ENCODE measurements at regions not wholly inside any gene's neighbourhood (a gene's known extent, or its start where the extent isn't known, plus 50 kb on each side); places are given as distances from the start of the nearest gene placed in this dataset.

GRCh38 chr6:21691685-21692346 lies 98.3 kb downstream of the SOX4 start:
- TF ChIP-seq, protein P1, sequence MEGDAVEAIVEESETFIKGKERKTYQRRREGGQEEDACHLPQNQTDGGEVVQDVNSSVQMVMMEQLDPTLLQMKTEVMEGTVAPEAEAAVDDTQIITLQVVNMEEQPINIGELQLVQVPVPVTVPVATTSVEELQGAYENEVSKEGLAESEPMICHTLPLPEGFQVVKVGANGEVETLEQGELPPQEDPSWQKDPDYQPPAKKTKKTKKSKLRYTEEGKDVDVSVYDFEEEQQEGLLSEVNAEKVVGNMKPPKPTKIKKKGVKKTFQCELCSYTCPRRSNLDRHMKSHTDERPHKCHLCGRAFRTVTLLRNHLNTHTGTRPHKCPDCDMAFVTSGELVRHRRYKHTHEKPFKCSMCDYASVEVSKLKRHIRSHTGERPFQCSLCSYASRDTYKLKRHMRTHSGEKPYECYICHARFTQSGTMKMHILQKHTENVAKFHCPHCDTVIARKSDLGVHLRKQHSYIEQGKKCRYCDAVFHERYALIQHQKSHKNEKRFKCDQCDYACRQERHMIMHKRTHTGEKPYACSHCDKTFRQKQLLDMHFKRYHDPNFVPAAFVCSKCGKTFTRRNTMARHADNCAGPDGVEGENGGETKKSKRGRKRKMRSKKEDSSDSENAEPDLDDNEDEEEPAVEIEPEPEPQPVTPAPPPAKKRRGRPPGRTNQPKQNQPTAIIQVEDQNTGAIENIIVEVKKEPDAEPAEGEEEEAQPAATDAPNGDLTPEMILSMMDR (IDR thresholded peaks at IDR 0.05; ENCODE audit: low read depth, low read length, missing control alignments): no peak
- DNase-seq: no peak
- H3K36me3 ChIP-seq (replicated peaks): no peaks in the 10 kb centered on the region
- H3K4me3 ChIP-seq (ENCODE audit: low read depth, low read length): no peak overlapping the region
- in situ Hi-C loops (cut with HindIII; ENCODE audit: low pct_ligation_motif_present, low sequenced_read_pairs): no loop called here
- no peaks in the 10 kb centered on the region for H3K27me3 ChIP-seq (replicated peaks)
- no peak overlapping the region for H3K27ac ChIP-seq

GRCh38 chr6:21692721-21693120 lies 99.2 kb downstream of the SOX4 start:
- Histone ChIP-seq H3K4me3 (ENCODE audit: low read depth, low read length) (no peak overlapping the region), H3K27ac (no peak overlapping the region), H3K36me3 (replicated peaks) (no peaks in the 10 kb centered on the region), H3K27me3 (replicated peaks) (no peaks in the 10 kb centered on the region)
- in situ Hi-C loops (cut with HindIII; ENCODE audit: low pct_ligation_motif_present, low sequenced_read_pairs): no loop called here
- no peak for DNase-seq
- TF ChIP-seq, protein P1 (IDR thresholded peaks at IDR 0.05; ENCODE audit: low read depth, low read length, missing control alignments): no peak

DNA sequence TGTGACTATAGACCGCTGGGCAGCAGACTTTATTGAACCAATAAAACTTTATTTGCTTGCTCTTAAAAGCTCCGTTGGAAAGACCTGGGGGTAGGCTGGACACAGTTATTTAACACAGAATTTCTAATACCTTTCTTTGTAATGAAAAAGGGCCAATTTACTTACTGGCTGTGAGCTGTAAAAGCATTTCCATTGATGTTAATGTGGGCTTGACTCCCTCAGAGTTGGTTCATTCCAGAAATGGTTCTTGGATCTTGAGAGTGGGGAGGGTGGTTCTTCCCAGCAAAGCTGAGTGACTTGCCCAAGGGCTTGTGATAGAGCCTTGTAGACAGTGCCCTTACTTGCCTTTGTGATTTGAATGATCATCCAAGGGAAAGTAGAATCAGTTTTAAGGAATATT lies 100.6 kb downstream of the SOX4 start:
- no peak for DNase-seq
- TF ChIP-seq, protein P1 (IDR thresholded peaks at IDR 0.05; ENCODE audit: low read depth, low read length, missing control alignments): no peak
- Histone ChIP-seq H3K4me3 (ENCODE audit: low read depth, low read length) (no peak overlapping the region), H3K27me3 (replicated peaks) (no peaks in the 10 kb centered on the region), H3K27ac (no peak overlapping the region), H3K36me3 (replicated peaks) (no peaks in the 10 kb centered on the region)
- in situ Hi-C loops (cut with HindIII; ENCODE audit: low pct_ligation_motif_present, low sequenced_read_pairs): no loop called here

DNA sequence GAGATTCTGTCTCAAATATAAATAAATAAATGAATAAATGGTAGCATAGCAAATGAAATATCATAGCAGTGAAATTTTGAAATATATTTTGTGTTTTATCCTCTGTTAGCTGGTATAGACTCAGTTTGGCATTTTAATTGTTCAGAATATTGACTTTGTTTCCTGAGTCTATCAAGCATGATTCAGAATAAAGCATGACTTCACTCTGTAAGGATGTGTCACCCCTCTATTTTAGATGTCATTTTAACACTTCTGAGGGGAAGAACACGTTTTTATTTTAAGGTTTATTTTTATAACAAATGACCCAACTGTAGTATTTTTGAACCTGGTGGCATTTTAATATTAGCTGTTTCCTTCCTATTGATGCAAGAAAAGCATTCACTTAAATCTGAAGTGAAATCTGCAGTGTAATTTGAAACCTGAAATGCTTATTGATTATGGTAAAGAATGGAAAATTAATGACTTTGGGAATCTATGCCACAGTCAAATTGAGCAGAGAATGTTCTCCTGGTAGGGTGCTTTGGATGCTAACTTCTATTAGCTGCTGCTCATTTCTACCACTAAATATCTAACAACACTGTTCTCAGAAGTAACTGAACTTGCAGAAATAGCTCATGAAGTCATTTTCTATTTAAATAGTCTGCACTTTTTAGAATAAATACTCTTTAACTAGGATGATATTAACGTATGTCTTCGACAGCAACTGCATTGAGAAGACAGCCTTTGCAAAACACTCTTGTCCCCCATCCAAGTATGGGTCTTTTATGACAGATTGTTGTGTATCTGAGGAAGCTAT lies 114.2 kb downstream of the SOX4 start:
- no peak for DNase-seq
- in situ Hi-C loops (cut with HindIII; ENCODE audit: low pct_ligation_motif_present, low sequenced_read_pairs): no loop called here
- H3K36me3 ChIP-seq (replicated peaks): no peaks in the 10 kb centered on the region
- H3K27ac ChIP-seq: no peak overlapping the region
- H3K27me3 ChIP-seq (replicated peaks): no peaks in the 10 kb centered on the region
- H3K4me3 ChIP-seq (ENCODE audit: low read depth, low read length): no peak overlapping the region
- TF ChIP-seq, protein P1 (IDR thresholded peaks at IDR 0.05; ENCODE audit: low read depth, low read length, missing control alignments): no peak

- Histone ChIP-seq H3K27ac (no peak overlapping the region), H3K36me3 (replicated peaks) (no peaks in the 10 kb centered on the region), H3K27me3 (replicated peaks) (no peaks in the 10 kb centered on the region), H3K4me3 (ENCODE audit: low read depth, low read length) (no peak overlapping the region)
- TF ChIP-seq, protein P1 (IDR thresholded peaks at IDR 0.05; ENCODE audit: low read depth, low read length, missing control alignments): no peak
- no peak for DNase-seq
- in situ Hi-C loops (cut with HindIII; ENCODE audit: low pct_ligation_motif_present, low sequenced_read_pairs): no loop called here
Observed at GRCh38 chr6:21708320-21708580, 114.7 kb downstream of the SOX4 start.

All from brain microvascular endothelial cell (primary cell).